ENCODE measurements at regions not wholly inside any gene's neighbourhood (a gene's known extent, or its start where the extent isn't known, plus 50 kb on each side); places are given as distances from the start of the nearest gene placed in this dataset.

DNA sequence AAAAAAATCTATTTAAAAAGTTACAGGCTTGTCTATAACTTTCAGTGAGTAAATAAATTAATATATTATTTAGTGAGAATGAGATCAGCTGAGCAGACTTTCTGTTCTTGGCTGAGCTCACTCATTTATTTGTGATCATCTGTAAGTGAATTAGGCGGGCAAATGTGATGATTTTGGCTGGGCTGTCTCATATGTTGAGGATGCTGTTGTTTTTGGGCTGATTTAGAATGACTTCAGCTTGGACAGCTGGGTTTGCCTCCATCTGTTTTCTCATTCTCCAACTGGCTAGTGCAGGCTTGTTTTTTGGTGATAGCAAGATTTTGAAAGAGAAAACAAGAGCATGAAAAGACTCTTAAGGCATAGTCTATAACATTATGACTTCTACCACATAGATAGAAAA is 475.8 kb upstream of the OLFM3 start:
- TF ChIP-seq CTCF (conservative IDR thresholded peaks at IDR 0.05 in 1 of 2, IDR thresholded peaks at IDR 0.05 in 1 of 2; ENCODE audit: extremely low read depth in 1 of 2, insufficient read depth in 1 of 2, low read depth in 1 of 2, low read length in 2 of 2) (no peak), EZH2 (IDR thresholded peaks at IDR 0.05; ENCODE audit: borderline replicate concordance, low read length) (no peak)

Measured in mammary epithelial cell (primary cell).